Right lobe of liver (tissue), 6 donors: ENCODE measurements at regions not wholly inside any gene's neighbourhood (a gene's known extent, or its start where the extent isn't known, plus 50 kb on each side); places are given as distances from the start of the nearest gene placed in this dataset.

Experiments
- ATAC-seq, 4 donors: fragments of 200-7000 bp; cut with Tn5 transposase; one replicate each; pipeline ENCODE4 v1.9.1; 2020; ENCODE audit warnings: mild to moderate bottlenecking in 4 of 4, moderate library complexity in 4 of 4
- DNase-seq, 3 donors: peaks; one replicate each; pipeline ENCODE4 v3.0.0-alpha.2; 2020
- H3K27ac ChIP-seq, 3 donors: fragments of 200-600 bp; one replicate each; pipeline ENCODE4 v1.8.0; 2022
- H3K27me3 ChIP-seq, 2 donors: fragments of 200-600 bp; one replicate each; pipeline ENCODE4 v1.8.0; 2022
- H3K36me3 ChIP-seq, 4 donors: fragments of 200-600 bp; sonication (generic) in 1 of 4; one replicate each; pipeline versions ENCODE4 v1.5.1 to v1.8.0; 2017 to 2022; ENCODE audit warnings: control low read depth in 1 of 4
- H3K4me1 ChIP-seq, 4 donors: fragments of 200-600 bp; sonication (generic) in 1 of 4; one replicate each; pipeline versions ENCODE4 v1.5.1 to v1.8.0; 2017 to 2022; ENCODE audit warnings: control low read depth in 1 of 4
- H3K4me3 ChIP-seq, 3 donors: fragments of 200-600 bp; one replicate each; pipeline ENCODE4 v1.8.0; 2022
- H3K9me3 ChIP-seq, 4 donors: fragments of 200-600 bp; sonication (generic) in 1 of 4; one replicate each; pipeline versions ENCODE4 v1.5.1 to v1.8.0; 2017 to 2022; ENCODE audit warnings: control low read depth in 1 of 4
- POLR2A ChIP-seq: fragments of 450-650 bp; IDR thresholded peaks from one replicate; pipeline ENCODE4 v1.6.1; 2017; ENCODE audit warnings: antibody characterized with exemption, mild to moderate bottlenecking
- WGBS: methylation state at CpG from one replicate; pipeline ENCODE4 v1.1.6; 2018; ENCODE audit warnings: low coverage, low lambda C conversion rate; ENCODE audit not compliant: insufficient coverage; ENCODE audit errors: missing lambda C conversion rate; 5-methylcytosine and 5-hydroxymethylcytosine counted together
- intact Hi-C, 2 donors: fragments of 100-400 bp; cut with DNase I; formaldehyde crosslinking; loops; one replicate each; pipeline versions ENCODE4 v1.11.2 to v1.14.1; 2022
- TF ChIP-seq, protein P1 (sequence below), 4 donors: fragments of 200-600 bp in 3 of 4; fragments of 450-650 bp in 1 of 4; IDR thresholded peaks; one replicate each; pipeline versions ENCODE4 v1.5.1 to v1.8.0; 2016 to 2022; ENCODE audit warnings: antibody characterized with exemption in 4 of 4, mild to moderate bottlenecking in 2 of 4
- donor health status: DM: no; HTN: yes; CAD: no.
- donor health status: DM: no; HTN: no; CAD: no.
- donor health status: DM: no; HTN: no; CAD: no.
- donor health status: DM: no; HTN: yes; CAD: no.
- donor health status: DM: no; HTN: yes; CAD: no.

DNA sequence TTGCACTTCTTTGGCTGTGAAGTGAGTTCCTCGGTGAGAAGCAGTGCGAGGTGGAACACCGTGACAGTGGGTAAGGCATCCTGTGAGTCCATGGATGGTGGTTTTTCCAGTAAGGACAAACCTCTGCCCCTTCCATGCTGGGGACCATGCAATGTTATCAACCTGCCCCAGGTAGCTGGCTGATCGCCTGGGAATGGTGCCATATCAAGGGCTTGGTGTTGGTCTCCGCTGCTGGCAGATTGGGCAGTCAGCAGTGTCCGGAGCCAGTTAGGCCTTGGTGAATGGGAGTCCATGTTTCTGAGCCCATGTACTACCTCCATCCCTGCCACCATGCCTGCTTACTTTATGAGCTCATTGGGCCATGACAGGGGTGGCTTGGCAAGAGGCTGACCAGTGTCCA, 114.7 kb upstream of the C14orf180 start:
- ATAC-seq (no peak), DNase-seq (no peak)
- H3K27me3 ChIP-seq, result peaks cover 0 to 5% of the 10 kb centered on the region in 2 donors
- intact Hi-C loops, result no loop called here
- H3K4me3 ChIP-seq, result no peak overlapping the region
- no peaks in the 10 kb centered on the region for H3K9me3 ChIP-seq
- WGBS, result no CpG with 5 or more reads among the region's 6 CpGs
- peaks cover 0 to 5% (median 0%) of the 10 kb centered on the region in 4 donors for H3K4me1 ChIP-seq
- no peak overlapping the region for H3K27ac ChIP-seq
- no peaks in the 10 kb centered on the region for H3K36me3 ChIP-seq
- TF ChIP-seq POLR2A, result no peak
- TF ChIP-seq, protein P1, sequence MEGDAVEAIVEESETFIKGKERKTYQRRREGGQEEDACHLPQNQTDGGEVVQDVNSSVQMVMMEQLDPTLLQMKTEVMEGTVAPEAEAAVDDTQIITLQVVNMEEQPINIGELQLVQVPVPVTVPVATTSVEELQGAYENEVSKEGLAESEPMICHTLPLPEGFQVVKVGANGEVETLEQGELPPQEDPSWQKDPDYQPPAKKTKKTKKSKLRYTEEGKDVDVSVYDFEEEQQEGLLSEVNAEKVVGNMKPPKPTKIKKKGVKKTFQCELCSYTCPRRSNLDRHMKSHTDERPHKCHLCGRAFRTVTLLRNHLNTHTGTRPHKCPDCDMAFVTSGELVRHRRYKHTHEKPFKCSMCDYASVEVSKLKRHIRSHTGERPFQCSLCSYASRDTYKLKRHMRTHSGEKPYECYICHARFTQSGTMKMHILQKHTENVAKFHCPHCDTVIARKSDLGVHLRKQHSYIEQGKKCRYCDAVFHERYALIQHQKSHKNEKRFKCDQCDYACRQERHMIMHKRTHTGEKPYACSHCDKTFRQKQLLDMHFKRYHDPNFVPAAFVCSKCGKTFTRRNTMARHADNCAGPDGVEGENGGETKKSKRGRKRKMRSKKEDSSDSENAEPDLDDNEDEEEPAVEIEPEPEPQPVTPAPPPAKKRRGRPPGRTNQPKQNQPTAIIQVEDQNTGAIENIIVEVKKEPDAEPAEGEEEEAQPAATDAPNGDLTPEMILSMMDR (IDR thresholded peaks at IDR 0.05), result no peak

DNA sequence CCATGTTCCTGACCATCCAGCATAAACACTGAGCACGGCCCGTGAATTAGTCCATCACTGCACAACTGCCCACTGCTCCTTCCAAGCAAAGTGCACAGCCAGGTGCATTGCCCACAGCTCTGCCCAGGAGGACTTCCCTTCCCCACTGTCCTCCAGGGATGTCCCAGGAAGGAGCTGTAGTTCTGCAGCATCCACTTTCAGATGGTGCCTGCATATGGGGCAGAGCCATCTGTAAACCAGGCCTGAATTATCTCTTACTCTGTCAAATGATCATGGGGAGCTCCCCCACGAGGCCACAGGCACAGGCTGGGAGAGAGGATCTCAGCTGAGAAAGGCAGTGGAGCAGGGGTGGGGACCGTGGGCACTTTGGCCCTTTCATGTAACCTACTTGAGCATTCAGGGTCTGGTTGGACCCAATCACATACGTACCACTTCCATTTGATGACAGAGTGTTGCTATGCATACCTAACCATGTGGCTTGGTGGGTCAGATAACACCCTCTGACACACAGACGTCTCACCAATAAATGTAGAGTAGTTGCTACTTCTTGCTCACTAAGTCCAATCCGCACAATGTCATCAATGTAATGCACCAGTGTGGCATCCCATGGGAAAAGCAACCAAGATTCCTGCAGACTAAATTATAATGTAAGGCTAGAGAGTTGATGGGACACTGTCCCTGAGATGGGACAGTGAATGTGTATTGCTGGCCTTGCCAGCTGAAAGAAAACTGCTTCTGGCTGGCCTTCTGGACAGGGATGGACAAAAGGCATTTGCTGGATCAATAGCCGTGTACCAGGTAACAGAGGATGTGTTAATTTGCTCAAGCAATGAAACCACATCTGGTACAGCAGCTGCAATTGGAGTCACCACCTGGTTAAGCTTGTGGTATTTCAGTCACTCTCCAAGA, 113.8 kb upstream of the C14orf180 start:
- 58% methylated on average over 6 of the region's 8 CpGs for WGBS
- peaks cover 0 to 5% of the 10 kb centered on the region in 2 donors for H3K27me3 ChIP-seq
- no peak overlapping the region for H3K27ac ChIP-seq
- no peak overlapping the region for H3K4me3 ChIP-seq
- ATAC-seq (no peak), DNase-seq (no peak)
- H3K36me3 ChIP-seq, result no peaks in the 10 kb centered on the region
- peaks cover 0 to 5% (median 0%) of the 10 kb centered on the region in 4 donors for H3K4me1 ChIP-seq
- TF ChIP-seq, protein P1 (IDR thresholded peaks at IDR 0.05), result no peak
- no peak for TF ChIP-seq POLR2A
- H3K9me3 ChIP-seq, result no peaks in the 10 kb centered on the region
- intact Hi-C loops, result no loop called here

DNA sequence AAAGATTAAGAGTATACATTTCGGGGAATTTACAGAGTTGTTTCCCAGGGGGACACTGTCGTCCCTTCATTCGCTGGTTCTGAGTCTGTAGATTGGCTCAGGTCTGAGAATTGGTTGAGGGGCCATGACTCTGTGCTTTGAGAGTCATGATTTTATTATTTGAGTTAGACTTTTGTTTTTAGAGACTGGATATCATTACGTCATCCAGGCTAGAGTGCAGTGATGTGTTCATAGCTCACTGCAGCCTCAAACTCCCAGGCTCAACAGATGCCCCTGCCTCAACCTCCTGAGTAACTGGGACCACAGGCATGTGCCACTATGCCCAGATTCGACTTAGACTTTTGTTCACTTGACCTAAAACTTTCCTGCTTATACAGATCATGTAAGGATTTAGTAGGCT, 112.3 kb upstream of the C14orf180 start:
- DNase-seq, result no peak

DNA sequence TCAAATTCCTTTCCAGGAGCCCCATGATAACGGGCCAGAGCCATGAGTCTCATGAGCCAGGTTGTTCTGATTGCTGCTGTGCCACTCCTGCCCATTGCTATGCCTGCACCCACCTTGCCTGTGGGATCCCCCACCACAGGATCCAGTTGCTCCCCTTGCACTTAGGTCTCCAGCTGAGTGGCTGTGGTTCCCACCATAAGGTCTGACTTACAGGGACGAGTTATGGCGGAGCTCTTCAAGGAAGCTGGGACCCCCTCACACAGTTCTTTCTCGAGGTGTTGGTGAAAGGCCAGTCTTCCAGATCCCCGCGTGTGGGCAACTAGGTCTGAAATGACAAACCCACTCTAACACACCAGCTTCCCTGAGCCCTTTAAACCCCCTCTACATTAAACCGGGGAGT, 111.9 kb upstream of the C14orf180 start:
- H3K27ac ChIP-seq, result no peak overlapping the region
- WGBS, result 44% methylated on average over 1 of the region's 7 CpGs
- no peak for TF ChIP-seq POLR2A
- TF ChIP-seq, protein P1 (IDR thresholded peaks at IDR 0.05), result no peak

More for the DNA sequence above, 112.3 kb upstream of the C14orf180 start:
- Histone ChIP-seq H3K9me3 (no peaks in the 10 kb centered on the region), H3K27ac (no peak overlapping the region), H3K27me3 (peaks cover 0 to 5% of the 10 kb centered on the region in 2 donors), H3K4me3 (no peak overlapping the region), H3K4me1 (no peaks in the 10 kb centered on the region), H3K36me3 (no peaks in the 10 kb centered on the region)
- TF ChIP-seq POLR2A, result no peak
- TF ChIP-seq, protein P1 (IDR thresholded peaks at IDR 0.05), result no peak
- intact Hi-C loops, result no loop called here
- WGBS, result 27% methylated on average over 5 of the region's 5 CpGs
- ATAC-seq, result no peak

More for the DNA sequence above, 111.9 kb upstream of the C14orf180 start:
- Histone ChIP-seq H3K4me3 (no peak overlapping the region), H3K9me3 (no peaks in the 10 kb centered on the region), H3K36me3 (no peaks in the 10 kb centered on the region), H3K4me1 (no peaks in the 10 kb centered on the region), H3K27me3 (peaks cover 0 to 4% of the 10 kb centered on the region in 2 donors)
- intact Hi-C loops, result no loop called here
- ATAC-seq, result no peak
- no peak for DNase-seq
